Cardiac muscle cell (in vitro differentiated cells and primary cell): ENCODE measurements at regions not wholly inside any gene's neighbourhood (a gene's known extent, or its start where the extent isn't known, plus 50 kb on each side); places are given as distances from the start of the nearest gene placed in this dataset.
A peak's percentile ranks its signal among the peaks of the same experiment; 100 is the strongest.
"Not testable (repeated sequence)": the region's sequence is repeated elsewhere in the genome, so short reads cannot be mapped to it uniquely, and the experiment has no call there.

Experiments
- DNase-seq, 2 donors: peaks; one replicate each; pipeline versions ENCODE4 v3.0.0 to v3.0.0-alpha.2; 2010 to 2017; ENCODE audit warnings: low read depth in 1 of 2, low spot score in 1 of 2
- H3K27ac ChIP-seq: fragments of 200-600 bp; sonication (generic); 2 replicates; pipeline ENCODE4 v1.5.1; 2016
- H3K27me3 ChIP-seq: fragments of 200-600 bp; sonication (generic); 2 replicates; pipeline ENCODE4 v1.6.0; 2016; ENCODE audit warnings: control low read depth
- H3K36me3 ChIP-seq: fragments of 200-600 bp; sonication (generic); 2 replicates; pipeline ENCODE4 v1.5.1; 2016; ENCODE audit warnings: control low read depth
- H3K4me1 ChIP-seq: fragments of 200-600 bp; sonication (generic); 2 replicates; pipeline ENCODE4 v1.8.1; 2017; ENCODE audit warnings: low read depth, mild to moderate bottlenecking, mixed run types
- H3K4me3 ChIP-seq: fragments of 200-600 bp; sonication (generic); 2 replicates; pipeline ENCODE4 v1.5.1; 2016; ENCODE audit warnings: mild to moderate bottlenecking
- H3K9me3 ChIP-seq: fragments of 200-600 bp; sonication (generic); 2 replicates; pipeline ENCODE4 v1.5.1; 2017; ENCODE audit warnings: low read depth, mild to moderate bottlenecking, control low read depth
- TF ChIP-seq, protein P1 (sequence below): IDR thresholded peaks from 2 replicates; pipeline ENCODE4 v1.5.1; 2012; ENCODE audit warnings: low read depth, mild to moderate bottlenecking, low read length

DNA sequence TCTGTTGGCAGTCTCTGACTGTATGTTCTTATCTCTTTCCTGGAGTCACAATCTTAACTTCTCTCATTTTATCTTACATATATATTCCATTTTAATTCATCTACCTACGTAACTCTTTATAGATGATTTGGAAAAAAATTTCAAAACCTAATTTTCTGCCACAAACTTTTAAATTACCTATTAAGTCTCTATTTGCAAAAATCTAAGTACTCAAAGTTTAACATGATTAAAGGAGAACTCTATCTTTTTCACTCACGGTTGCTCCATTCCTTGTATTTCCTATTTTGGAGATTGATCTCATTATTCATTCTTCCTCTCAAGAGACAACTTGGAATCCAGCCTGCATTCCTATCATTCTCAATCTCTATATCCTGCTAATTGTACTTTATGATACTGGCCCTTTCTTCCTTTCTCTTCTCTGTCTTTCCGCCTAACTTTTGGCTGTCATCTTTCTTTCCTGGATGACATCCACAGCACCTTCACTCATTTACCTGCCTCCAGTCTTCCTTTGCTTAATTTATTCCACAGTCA, 1071.1 kb upstream of the CITED2 start:
- TF ChIP-seq, protein P1, sequence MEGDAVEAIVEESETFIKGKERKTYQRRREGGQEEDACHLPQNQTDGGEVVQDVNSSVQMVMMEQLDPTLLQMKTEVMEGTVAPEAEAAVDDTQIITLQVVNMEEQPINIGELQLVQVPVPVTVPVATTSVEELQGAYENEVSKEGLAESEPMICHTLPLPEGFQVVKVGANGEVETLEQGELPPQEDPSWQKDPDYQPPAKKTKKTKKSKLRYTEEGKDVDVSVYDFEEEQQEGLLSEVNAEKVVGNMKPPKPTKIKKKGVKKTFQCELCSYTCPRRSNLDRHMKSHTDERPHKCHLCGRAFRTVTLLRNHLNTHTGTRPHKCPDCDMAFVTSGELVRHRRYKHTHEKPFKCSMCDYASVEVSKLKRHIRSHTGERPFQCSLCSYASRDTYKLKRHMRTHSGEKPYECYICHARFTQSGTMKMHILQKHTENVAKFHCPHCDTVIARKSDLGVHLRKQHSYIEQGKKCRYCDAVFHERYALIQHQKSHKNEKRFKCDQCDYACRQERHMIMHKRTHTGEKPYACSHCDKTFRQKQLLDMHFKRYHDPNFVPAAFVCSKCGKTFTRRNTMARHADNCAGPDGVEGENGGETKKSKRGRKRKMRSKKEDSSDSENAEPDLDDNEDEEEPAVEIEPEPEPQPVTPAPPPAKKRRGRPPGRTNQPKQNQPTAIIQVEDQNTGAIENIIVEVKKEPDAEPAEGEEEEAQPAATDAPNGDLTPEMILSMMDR: no peak
- no peak overlapping the region for H3K4me3 ChIP-seq
- no peaks in the 10 kb centered on the region for H3K9me3 ChIP-seq
- peaks cover 57% of the 10 kb centered on the region for H3K4me1 ChIP-seq
- H3K27me3 ChIP-seq: no peaks in the 10 kb centered on the region
- H3K36me3 ChIP-seq: no peaks in the 10 kb centered on the region
- H3K27ac ChIP-seq: peak overlapping the region; percentile 94
- DNase-seq: peak; percentile 42 to 76

DNA sequence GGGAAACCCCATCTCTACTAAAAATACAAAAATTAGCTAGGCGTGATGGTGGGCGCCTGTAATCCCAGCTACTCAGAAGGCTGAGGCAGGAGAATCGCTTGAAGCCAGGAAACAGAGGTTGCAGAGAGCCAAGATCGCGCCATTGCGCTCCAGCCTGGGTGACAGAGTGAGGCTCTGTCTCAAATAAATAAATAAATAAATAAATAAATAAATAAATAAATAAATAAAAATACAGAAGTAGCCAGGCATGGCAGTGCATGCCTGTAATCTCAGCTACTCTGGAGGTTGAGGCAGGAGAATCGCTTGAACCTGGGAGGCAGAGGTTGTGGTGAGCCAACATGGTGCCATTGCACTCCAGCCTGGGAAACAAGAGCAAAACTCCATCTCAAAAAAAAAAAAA, 1068.7 kb upstream of the CITED2 start:
- H3K4me3 ChIP-seq, H3K27me3 ChIP-seq, H3K27ac ChIP-seq, H3K36me3 ChIP-seq, DNase-seq, H3K9me3 ChIP-seq: not testable (repeated sequence)
- H3K4me1 ChIP-seq: peaks cover 71% of the 10 kb centered on the region

DNA sequence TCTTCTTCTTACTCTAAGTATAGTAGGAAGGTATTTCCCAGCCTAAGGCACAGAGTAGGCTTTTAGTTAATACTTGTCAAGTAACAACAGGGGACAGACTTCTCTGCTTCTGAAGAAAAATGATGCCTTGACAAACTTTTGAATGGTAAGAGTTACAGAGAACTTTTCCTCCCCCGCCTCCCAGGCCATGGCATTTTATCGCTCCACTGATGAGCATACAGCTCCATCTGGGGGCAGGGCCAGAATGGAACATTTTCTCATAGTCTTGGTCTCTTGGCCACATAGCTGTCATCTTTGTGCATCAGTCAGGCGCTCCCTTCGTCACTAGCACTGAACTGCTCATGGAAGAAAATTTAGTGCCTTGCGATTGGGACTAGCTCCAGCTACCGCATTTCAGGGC, 1066.8 kb upstream of the CITED2 start:
- TF ChIP-seq, protein P1: peak; percentile 44
- Histone ChIP-seq H3K36me3 (no peaks in the 10 kb centered on the region), H3K4me3 (no peak overlapping the region), H3K9me3 (no peaks in the 10 kb centered on the region), H3K27me3 (no peaks in the 10 kb centered on the region), H3K27ac (peak overlapping the region; percentile 99), H3K4me1 (peaks cover 77% of the 10 kb centered on the region)
- DNase-seq: peak; percentile 71 to 84

DNA sequence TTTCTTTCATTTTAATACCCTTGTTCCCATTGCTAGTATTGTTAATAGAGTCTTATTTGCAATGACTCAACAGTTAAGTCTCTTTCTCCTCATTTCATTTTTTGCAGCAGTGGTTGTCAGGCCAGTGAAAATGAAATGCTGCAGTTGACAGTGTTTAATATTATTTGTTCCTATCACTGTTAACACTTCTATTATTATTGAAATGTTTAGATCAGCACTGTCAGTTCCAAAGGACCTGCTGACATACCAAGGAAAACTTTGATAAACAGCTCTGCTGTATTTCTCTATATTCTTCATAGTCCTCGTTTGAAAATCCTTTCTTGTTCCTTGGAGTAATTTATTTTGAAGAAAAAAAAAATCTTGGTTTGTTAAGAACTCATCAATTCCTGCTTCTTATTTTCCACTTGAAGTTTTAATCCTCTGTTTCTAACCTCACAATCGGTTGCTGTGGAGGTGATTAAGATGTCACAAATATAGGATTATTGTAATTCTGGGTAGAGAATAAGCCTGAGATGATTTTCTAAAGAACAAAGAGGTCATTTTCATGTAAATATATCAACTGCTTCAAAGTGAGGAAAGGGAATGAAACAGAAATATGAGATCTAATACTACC, 1065.9 kb upstream of the CITED2 start:
- H3K4me3 ChIP-seq: no peak overlapping the region
- peak overlapping the region; percentile 99 for H3K27ac ChIP-seq
- no peaks in the 10 kb centered on the region for H3K9me3 ChIP-seq
- H3K36me3 ChIP-seq: no peaks in the 10 kb centered on the region
- peaks cover 73% of the 10 kb centered on the region for H3K4me1 ChIP-seq
- TF ChIP-seq, protein P1: no peak
- no peaks in the 10 kb centered on the region for H3K27me3 ChIP-seq
- DNase-seq: no peak

DNA sequence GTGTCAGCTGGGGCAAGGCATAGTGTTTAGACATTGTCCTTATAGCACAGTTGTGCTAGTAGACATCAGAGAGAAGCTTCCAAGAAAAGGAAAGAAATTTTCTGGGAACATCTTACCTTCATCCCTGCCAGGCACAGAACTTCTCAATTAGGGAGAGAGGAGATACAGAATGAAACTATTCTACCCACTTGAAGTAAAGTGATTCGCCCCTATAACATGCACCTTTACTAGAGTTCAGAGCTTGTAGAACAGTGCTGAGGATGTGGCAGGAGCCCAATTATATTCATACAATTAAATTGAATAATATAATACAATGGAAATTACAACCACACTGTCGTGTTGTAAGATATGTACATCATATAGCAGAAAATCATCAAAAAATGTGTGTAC, 1063.9 kb upstream of the CITED2 start:
- Histone ChIP-seq H3K27ac (peak overlapping the region; percentile 99), H3K27me3 (no peaks in the 10 kb centered on the region), H3K4me3 (no peak overlapping the region), H3K4me1 (peaks cover 59% of the 10 kb centered on the region), H3K36me3 (no peaks in the 10 kb centered on the region), H3K9me3 (no peaks in the 10 kb centered on the region)
- TF ChIP-seq, protein P1: no peak
- no peak for DNase-seq

DNA sequence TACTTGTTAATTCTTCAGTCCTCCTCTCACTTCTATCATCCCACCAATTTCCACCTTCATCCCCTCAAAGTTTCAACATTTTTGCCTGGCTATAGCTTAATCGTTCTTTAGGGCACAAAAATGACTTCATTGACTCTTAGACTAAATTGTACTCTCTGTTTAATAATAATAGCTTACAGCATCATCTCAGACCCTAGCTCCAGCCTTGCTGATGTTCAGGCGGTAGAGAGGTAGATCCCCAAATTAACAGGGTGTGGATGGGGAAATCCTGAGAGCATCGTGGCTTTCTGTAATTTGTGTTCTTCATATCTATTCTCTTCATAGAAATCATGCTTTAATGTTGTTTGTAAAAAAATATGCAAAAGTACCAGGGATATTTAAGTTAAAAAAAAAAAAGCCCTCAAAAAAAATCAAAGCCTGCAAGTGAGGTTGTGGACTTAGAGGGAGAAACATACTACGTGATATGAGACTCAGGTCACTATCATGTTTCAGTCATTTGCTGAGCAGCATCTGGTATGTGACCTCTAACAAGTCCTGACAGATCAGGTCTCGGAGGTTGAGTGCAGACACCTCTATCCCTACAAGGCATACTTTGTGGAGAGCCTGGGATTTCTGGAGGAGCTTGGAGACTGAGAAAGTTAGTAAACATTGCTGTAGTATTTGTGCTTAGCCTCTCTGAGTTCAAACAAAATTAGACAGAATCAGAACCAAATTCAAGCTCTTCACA, 1063.3 kb upstream of the CITED2 start:
- no peaks in the 10 kb centered on the region for H3K27me3 ChIP-seq
- peak in 1 of 2 donors; percentile 72 for DNase-seq
- peaks cover 59% of the 10 kb centered on the region for H3K4me1 ChIP-seq
- H3K36me3 ChIP-seq: no peaks in the 10 kb centered on the region
- H3K4me3 ChIP-seq: no peak overlapping the region
- TF ChIP-seq, protein P1: no peak
- H3K9me3 ChIP-seq: no peaks in the 10 kb centered on the region
- peak overlapping the region; percentile 99 for H3K27ac ChIP-seq
